Keratinocyte (primary cell): ENCODE measurements at regions not wholly inside any gene's neighbourhood (a gene's known extent, or its start where the extent isn't known, plus 50 kb on each side); places are given as distances from the start of the nearest gene placed in this dataset.

Source experiments
- DNase-seq: peaks from one replicate; pipeline ENCODE4 v3.0.0-alpha.2; 2011; ENCODE audit warnings: low read depth, missing footprints, low spot score
- FAIRE-seq: peaks from 2 replicates; lab custom pipeline; 2011; peaks lifted over from hg19 to GRCh38; lab: Jason Lieb, UNC
- H2AFZ ChIP-seq: 2 replicates; pipeline ENCODE4 v1.6.0; 2012; ENCODE audit warnings: low read length, control low read depth, inconsistent platforms; ENCODE audit not compliant: control insufficient read depth
- H3K27ac ChIP-seq: 2 replicates; pipeline ENCODE4 v1.5.1; 2011; ENCODE audit warnings: low read length; ENCODE audit not compliant: control insufficient read depth, insufficient read depth
- H3K27me3 ChIP-seq: 3 replicates; pipeline ENCODE4 v1.6.0; 2011; ENCODE audit warnings: low read length; ENCODE audit not compliant: control insufficient read depth, insufficient read depth; ENCODE audit errors: extremely low read depth
- H3K36me3 ChIP-seq, 2 experiments: 2 replicates in 1 of 2; 3 replicates in 1 of 2; pipeline ENCODE4 v1.5.1; 2011; ENCODE audit warnings: low read length in 2 of 2, mild to moderate bottlenecking in 1 of 2; ENCODE audit not compliant: control insufficient read depth in 2 of 2, insufficient read depth in 2 of 2; ENCODE audit errors: extremely low read depth in 1 of 2
- H3K4me1 ChIP-seq: 3 replicates; pipeline ENCODE4 v1.5.1; 2011; ENCODE audit warnings: low read length; ENCODE audit not compliant: control insufficient read depth, insufficient read depth; ENCODE audit errors: extremely low read depth
- H3K4me2 ChIP-seq: 3 replicates; pipeline ENCODE4 v1.6.0; 2011; ENCODE audit warnings: low read depth, low read length; ENCODE audit not compliant: control insufficient read depth, insufficient read depth; ENCODE audit errors: extremely low read depth
- H3K4me3 ChIP-seq, 3 experiments: fragments of 200-600 bp in 1 of 3; sonication (generic) in 1 of 3; 2 replicates in 2 of 3; 3 replicates in 1 of 3; pipeline ENCODE4 v1.5.1; 2011 to 2016; ENCODE audit warnings: low read length in 3 of 3, mild to moderate bottlenecking in 3 of 3, control low read depth in 2 of 3, inconsistent platforms in 1 of 3, low read depth in 1 of 3, mixed read lengths in 1 of 3, mixed run types in 1 of 3, moderate library complexity in 1 of 3; ENCODE audit not compliant: control insufficient read depth in 2 of 3, insufficient read depth in 2 of 3; ENCODE audit errors: extremely low read depth in 1 of 3
- H3K79me2 ChIP-seq: 2 replicates; pipeline ENCODE4 v1.6.0; 2012; ENCODE audit warnings: low read length; ENCODE audit not compliant: control insufficient read depth, insufficient read depth
- H3K9ac ChIP-seq: 3 replicates; pipeline ENCODE4 v1.6.0; 2011; ENCODE audit warnings: low read length; ENCODE audit not compliant: control insufficient read depth, insufficient read depth; ENCODE audit errors: extremely low read depth
- H3K9me1 ChIP-seq: 3 replicates; pipeline ENCODE4 v1.6.0; 2011; ENCODE audit warnings: low read length; ENCODE audit not compliant: control insufficient read depth, insufficient read depth; ENCODE audit errors: extremely low read depth
- H3K9me3 ChIP-seq: 2 replicates; pipeline ENCODE4 v1.5.1; 2012; ENCODE audit warnings: low read depth, low read length; ENCODE audit not compliant: control insufficient read depth
- H4K20me1 ChIP-seq: 3 replicates; pipeline ENCODE4 v1.6.0; 2011; ENCODE audit warnings: low read length; ENCODE audit not compliant: control insufficient read depth, insufficient read depth; ENCODE audit errors: extremely low read depth
- EZH2 ChIP-seq: IDR thresholded peaks from one replicate; pipeline ENCODE4 v1.6.1; 2012; ENCODE audit warnings: inconsistent platforms, mild to moderate bottlenecking, low read length, moderate library complexity
- dilution Hi-C: fragments of 300-500 bp; cut with MboI; formaldehyde crosslinking; loops from one replicate; pipeline ENCODE4 v1.7.0; 2020; ENCODE audit warnings: low sequenced_read_pairs; ENCODE audit not compliant: extremely low pct_ligation_motif_present
- TF ChIP-seq, protein P1 (sequence below), 3 experiments: IDR thresholded peaks in 1 of 3; conservative IDR thresholded peaks in 1 of 3; optimal IDR thresholded peaks in 1 of 3; 2 replicates in 2 of 3; 3 replicates in 1 of 3; pipeline versions ENCODE3 to v1.5.1; 2011; ENCODE audit warnings: low read length in 3 of 3, mild to moderate bottlenecking in 3 of 3, moderate library complexity in 2 of 3, control low read depth in 1 of 3, inconsistent platforms in 1 of 3; ENCODE audit not compliant: insufficient read depth in 2 of 3; ENCODE audit errors: extremely low read depth in 1 of 3

DNA sequence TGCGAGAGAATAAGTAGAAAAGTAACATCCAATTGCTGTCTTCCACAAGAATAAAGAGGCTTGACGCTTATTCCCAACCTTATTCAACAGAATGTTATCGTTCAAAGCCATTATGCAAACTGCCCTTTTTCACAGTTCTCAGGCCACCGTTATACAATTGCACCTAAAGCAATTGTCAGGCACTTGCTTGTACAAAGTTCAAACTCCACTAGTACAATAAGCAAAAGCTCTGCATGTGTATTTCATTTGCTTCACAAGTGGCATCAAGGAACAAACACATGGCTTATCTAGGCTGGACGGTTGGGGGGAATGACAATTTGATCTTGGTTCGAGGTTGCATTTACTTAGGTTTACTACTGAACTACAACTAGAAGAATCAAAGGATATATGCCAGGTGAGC lies 815.6 kb downstream of the EFNB2 start:
- H3K79me2 ChIP-seq = no peaks in the 10 kb centered on the region
- no peak for TF ChIP-seq EZH2
- TF ChIP-seq, protein P1, sequence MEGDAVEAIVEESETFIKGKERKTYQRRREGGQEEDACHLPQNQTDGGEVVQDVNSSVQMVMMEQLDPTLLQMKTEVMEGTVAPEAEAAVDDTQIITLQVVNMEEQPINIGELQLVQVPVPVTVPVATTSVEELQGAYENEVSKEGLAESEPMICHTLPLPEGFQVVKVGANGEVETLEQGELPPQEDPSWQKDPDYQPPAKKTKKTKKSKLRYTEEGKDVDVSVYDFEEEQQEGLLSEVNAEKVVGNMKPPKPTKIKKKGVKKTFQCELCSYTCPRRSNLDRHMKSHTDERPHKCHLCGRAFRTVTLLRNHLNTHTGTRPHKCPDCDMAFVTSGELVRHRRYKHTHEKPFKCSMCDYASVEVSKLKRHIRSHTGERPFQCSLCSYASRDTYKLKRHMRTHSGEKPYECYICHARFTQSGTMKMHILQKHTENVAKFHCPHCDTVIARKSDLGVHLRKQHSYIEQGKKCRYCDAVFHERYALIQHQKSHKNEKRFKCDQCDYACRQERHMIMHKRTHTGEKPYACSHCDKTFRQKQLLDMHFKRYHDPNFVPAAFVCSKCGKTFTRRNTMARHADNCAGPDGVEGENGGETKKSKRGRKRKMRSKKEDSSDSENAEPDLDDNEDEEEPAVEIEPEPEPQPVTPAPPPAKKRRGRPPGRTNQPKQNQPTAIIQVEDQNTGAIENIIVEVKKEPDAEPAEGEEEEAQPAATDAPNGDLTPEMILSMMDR (optimal IDR thresholded peaks at IDR 0.05 in 1 of 3, IDR thresholded peaks at IDR 0.05 in 1 of 3, conservative IDR thresholded peaks at IDR 0.05 in 1 of 3; ENCODE audit: extremely low read depth in 1 of 3, insufficient read depth in 2 of 3, low read length in 3 of 3) = no peak
- no peak overlapping the region for H2AFZ ChIP-seq
- H3K27me3 ChIP-seq = no peaks in the 10 kb centered on the region
- FAIRE-seq (no peak), DNase-seq (no peak)
- dilution Hi-C loops = no loop called here
- H4K20me1 ChIP-seq = no peaks in the 10 kb centered on the region
- H3K27ac ChIP-seq = no peak overlapping the region
- no peaks in the 10 kb centered on the region for H3K4me1 ChIP-seq
- no peaks in the 10 kb centered on the region for H3K36me3 ChIP-seq
- no peaks in the 10 kb centered on the region for H3K9me3 ChIP-seq
- no peaks in the 10 kb centered on the region for H3K9me1 ChIP-seq
- no peak overlapping the region for H3K9ac ChIP-seq
- no peak overlapping the region for H3K4me2 ChIP-seq
- no peak overlapping the region for H3K4me3 ChIP-seq

DNA sequence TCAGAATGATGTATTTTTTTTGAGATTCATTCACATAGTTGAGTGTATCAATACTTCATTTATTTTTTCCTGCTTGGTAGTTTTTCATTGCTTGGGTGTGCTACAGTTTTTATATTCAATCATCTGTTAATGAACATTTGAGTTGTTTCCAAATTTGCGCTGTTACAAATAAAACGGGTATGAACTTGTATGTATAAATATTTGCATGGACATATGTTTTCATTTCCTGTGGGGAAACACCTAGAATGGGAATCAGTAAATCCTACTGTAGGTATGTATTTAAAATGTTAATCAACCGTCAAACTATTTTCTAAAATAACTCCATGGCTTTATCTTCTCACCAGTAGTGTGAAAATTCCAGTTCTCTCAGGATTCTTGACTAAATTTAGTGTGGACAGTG lies 826.3 kb downstream of the EFNB2 start:
- TF ChIP-seq, protein P1 (optimal IDR thresholded peaks at IDR 0.05 in 1 of 3, IDR thresholded peaks at IDR 0.05 in 1 of 3, conservative IDR thresholded peaks at IDR 0.05 in 1 of 3; ENCODE audit: extremely low read depth in 1 of 3, insufficient read depth in 2 of 3, low read length in 3 of 3) = no peak
- no peak for TF ChIP-seq EZH2
- Histone ChIP-seq H3K9ac (no peak overlapping the region), H3K27me3 (no peaks in the 10 kb centered on the region), H3K4me2 (peak overlapping the region; percentile 34), H3K9me3 (no peaks in the 10 kb centered on the region), H3K4me1 (peaks cover 4% of the 10 kb centered on the region), H3K36me3 (no peaks in the 10 kb centered on the region), H3K79me2 (no peaks in the 10 kb centered on the region), H3K9me1 (no peaks in the 10 kb centered on the region), H3K27ac (no peak overlapping the region), H2AFZ (peak overlapping the region; percentile 14), H4K20me1 (no peaks in the 10 kb centered on the region), H3K4me3 (no peak overlapping the region)
- dilution Hi-C loops = no loop called here
- FAIRE-seq (no peak), DNase-seq (no peak)
